ENCODE measurements at regions not wholly inside any gene's neighbourhood (a gene's known extent, or its start where the extent isn't known, plus 50 kb on each side); places are given as distances from the start of the nearest gene placed in this dataset.

DNA sequence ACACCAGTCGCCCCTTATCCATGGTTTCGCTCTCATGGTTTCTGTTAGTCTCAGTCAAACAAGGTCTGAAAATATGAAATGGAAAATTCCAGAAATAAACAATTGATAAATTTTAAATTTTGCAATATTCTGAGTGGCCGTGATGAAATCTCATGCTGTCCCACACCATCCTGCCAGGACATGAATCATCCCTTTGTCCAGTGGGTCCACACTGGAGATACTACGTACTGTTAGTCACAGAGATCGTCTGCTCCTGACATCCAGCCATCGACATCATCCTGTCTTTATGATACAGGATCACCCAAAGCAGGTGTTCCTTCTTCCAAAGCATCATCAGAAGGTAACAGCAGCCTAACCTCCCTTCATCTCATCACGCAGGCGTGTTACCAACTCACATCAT, 76.5 kb upstream of the MSX1 start:
- no peaks in the 10 kb centered on the region for H3K9me2 ChIP-seq (ENCODE audit: insufficient read depth)
- 13 to 16% methylated on average over 8 of the region's 8 CpGs for WGBS, 2 experiments (ENCODE audit: low coverage in 1 of 2, low lambda C conversion rate in 2 of 2, missing lambda C conversion rate in 2 of 2)
- peak; percentile 94 for DNase-seq

DNA sequence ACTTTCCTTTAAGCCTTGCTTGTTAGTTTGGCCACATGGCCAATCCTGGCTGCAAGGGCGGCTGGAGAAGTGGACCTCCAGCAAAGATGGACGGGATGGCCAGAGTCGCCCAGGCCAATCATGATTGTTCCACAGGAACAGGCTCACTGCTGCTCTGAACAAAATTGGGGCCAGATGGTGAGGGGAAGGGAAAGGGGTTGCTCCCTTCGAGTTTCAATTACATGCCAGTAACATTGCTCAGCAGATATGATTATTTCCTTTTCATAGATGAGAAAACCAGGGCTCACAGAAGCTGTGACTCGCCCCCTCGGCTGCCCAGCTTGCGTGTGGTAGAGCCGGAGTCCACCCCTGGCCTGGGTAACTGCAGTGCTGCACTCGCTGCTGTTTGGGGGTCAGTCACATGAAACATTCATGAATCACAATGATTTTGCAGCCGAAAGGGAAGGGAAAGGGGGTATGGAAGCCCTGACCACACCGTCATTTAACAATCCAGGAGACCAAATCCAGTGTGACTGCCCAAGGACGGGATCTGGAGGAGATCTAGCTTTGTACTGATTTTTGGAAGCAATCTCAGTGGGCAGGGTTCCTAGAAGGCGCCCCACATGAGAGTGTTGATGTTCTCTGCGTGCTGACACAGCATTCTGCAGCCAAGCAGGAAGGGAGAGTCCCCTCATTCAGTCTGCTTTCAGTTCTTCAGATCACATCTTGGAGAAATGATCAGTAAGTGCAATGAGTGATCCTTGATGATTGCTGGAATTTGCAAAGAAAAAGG, 77.3 kb upstream of the MSX1 start:
- Histone ChIP-seq H3K4me1 (ENCODE audit: insufficient read depth) (peaks cover 33% of the 10 kb centered on the region), H3K36me3 (ENCODE audit: low read depth) (no peaks in the 10 kb centered on the region), H3K27me3 (replicated peaks; ENCODE audit: insufficient read depth) (no peaks in the 10 kb centered on the region), H3F3A (ENCODE audit: insufficient read depth) (peaks cover 36% of the 10 kb centered on the region), H3K27ac (peak overlapping the region; percentile 70), H3K4me3 (peak overlapping the region; percentile 58), H3K4me2 (ENCODE audit: unreplicated experiment) (peak overlapping the region; percentile 93), H2AFZ (peak overlapping the region; percentile 33), H3K9me3 (ENCODE audit: low read depth) (no peaks in the 10 kb centered on the region), H4K20me1 (ENCODE audit: insufficient read depth) (no peaks in the 10 kb centered on the region), H3K79me2 (ENCODE audit: insufficient read depth) (no peaks in the 10 kb centered on the region), H3K9ac (peak overlapping the region; percentile 67), H3K9me2 (ENCODE audit: insufficient read depth) (no peaks in the 10 kb centered on the region)
- DNase-seq = peak; percentile 80
- WGBS, 2 experiments (ENCODE audit: low coverage in 1 of 2, low lambda C conversion rate in 2 of 2, missing lambda C conversion rate in 2 of 2) = 1 to 2% methylated on average over 14 of the region's 14 CpGs
- TF ChIP-seq EZH2phosphoT487 (IDR thresholded peaks at IDR 0.05; ENCODE audit: insufficient read depth, low read depth) (no peak), EZH2 (IDR thresholded peaks at IDR 0.05; ENCODE audit: insufficient read depth, poor library complexity, severe bottlenecking) (no peak)
- in situ Hi-C loops (cut with MboI) = no loop called here

More for the DNA sequence above, 76.5 kb upstream of the MSX1 start:
- Histone ChIP-seq H3K4me3 (peak overlapping the region; percentile 58), H3K79me2 (ENCODE audit: insufficient read depth) (no peaks in the 10 kb centered on the region), H3K4me1 (ENCODE audit: insufficient read depth) (peaks cover 33% of the 10 kb centered on the region), H3K27ac (peak overlapping the region; percentile 70), H2AFZ (0 out of 2 replicates have a peak overlapping the region, but pooled peaks have one; percentile 33), H3K9me3 (ENCODE audit: low read depth) (no peaks in the 10 kb centered on the region), H3K9ac (peak overlapping the region; percentile 67), H3K36me3 (ENCODE audit: low read depth) (no peaks in the 10 kb centered on the region), H3K4me2 (ENCODE audit: unreplicated experiment) (peak overlapping the region; percentile 93), H4K20me1 (ENCODE audit: insufficient read depth) (no peaks in the 10 kb centered on the region), H3F3A (ENCODE audit: insufficient read depth) (peaks cover 36% of the 10 kb centered on the region), H3K27me3 (replicated peaks; ENCODE audit: insufficient read depth) (no peaks in the 10 kb centered on the region)
- in situ Hi-C loops (cut with MboI) = no loop called here
- TF ChIP-seq EZH2 (IDR thresholded peaks at IDR 0.05; ENCODE audit: insufficient read depth, poor library complexity, severe bottlenecking) (no peak), EZH2phosphoT487 (IDR thresholded peaks at IDR 0.05; ENCODE audit: insufficient read depth, low read depth) (no peak)

DNA sequence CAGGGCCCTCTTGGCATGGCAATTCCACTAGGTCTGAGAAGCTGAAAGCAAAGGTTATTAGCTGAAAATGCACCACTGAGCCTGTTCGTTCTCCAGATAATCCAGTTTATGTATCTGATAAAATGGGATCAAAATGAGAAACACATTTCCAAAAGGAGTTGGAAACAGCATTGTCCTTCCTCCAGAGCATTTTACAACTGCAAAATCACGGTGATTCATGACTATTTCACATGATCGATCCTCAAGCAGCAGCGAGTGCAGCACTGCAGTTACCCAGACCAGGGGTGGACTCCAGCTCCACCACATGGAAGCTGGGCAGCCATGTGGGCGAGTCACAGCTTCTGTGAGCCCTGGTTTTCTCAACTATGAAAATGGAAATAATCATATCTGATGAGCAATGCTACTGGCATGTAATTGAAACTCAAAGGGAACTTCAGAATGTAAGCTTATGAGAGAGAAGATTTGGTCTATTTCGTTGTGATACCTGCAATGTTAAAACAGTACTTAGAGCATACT, 78.7 kb upstream of the MSX1 start:
- Histone ChIP-seq H2AFZ (peak overlapping the region; percentile 58), H3K79me2 (ENCODE audit: insufficient read depth) (no peaks in the 10 kb centered on the region), H4K20me1 (ENCODE audit: insufficient read depth) (no peaks in the 10 kb centered on the region), H3K9me2 (ENCODE audit: insufficient read depth) (no peaks in the 10 kb centered on the region), H3F3A (ENCODE audit: insufficient read depth) (peaks cover 36% of the 10 kb centered on the region), H3K27ac (peak overlapping the region; percentile 70), H3K9me3 (ENCODE audit: low read depth) (no peaks in the 10 kb centered on the region), H3K9ac (peak overlapping the region; percentile 40), H3K4me1 (ENCODE audit: insufficient read depth) (peaks cover 33% of the 10 kb centered on the region), H3K4me2 (ENCODE audit: unreplicated experiment) (peak overlapping the region; percentile 93), H3K36me3 (ENCODE audit: low read depth) (no peaks in the 10 kb centered on the region), H3K27me3 (replicated peaks; ENCODE audit: insufficient read depth) (no peaks in the 10 kb centered on the region), H3K4me3 (no peak overlapping the region)
- WGBS, 2 experiments (ENCODE audit: low coverage in 1 of 2, low lambda C conversion rate in 2 of 2, missing lambda C conversion rate in 2 of 2) = 4 to 8% methylated on average over 6 of the region's 6 CpGs
- TF ChIP-seq EZH2 (IDR thresholded peaks at IDR 0.05; ENCODE audit: insufficient read depth, poor library complexity, severe bottlenecking) (no peak), EZH2phosphoT487 (IDR thresholded peaks at IDR 0.05; ENCODE audit: insufficient read depth, low read depth) (no peak)
- in situ Hi-C loops (cut with MboI) = no loop called here
- peak; percentile 87 for DNase-seq

DNA sequence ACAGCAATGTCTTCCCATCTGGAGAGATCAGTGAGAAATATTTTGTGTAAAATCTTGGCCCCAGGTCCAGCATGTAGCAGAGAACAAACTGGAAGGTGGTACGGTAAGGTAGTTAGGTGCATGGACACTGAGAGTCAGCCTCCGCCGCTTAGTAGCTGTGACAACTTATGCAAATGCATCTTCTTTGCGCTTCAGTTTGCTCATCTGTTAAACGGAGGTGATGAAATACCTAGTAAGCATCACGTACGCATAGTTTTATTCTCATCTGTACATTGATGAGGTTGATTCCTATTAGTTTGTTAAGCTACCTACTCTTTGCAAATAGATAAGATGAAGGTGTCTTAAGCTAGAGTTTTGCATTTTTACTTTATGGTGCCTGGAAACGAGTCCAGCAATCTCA, 80.0 kb upstream of the MSX1 start:
- H3K9me2 ChIP-seq (ENCODE audit: insufficient read depth) = no peaks in the 10 kb centered on the region
- 90 to 91% methylated on average over 8 of the region's 8 CpGs for WGBS, 2 experiments (ENCODE audit: low coverage in 1 of 2, low lambda C conversion rate in 2 of 2, missing lambda C conversion rate in 2 of 2)
- H3K27me3 ChIP-seq (replicated peaks; ENCODE audit: insufficient read depth) = no peaks in the 10 kb centered on the region
- H3K4me1 ChIP-seq (ENCODE audit: insufficient read depth) = peaks cover 33% of the 10 kb centered on the region
- no peak overlapping the region for H2AFZ ChIP-seq
- no peaks in the 10 kb centered on the region for H3K36me3 ChIP-seq (ENCODE audit: low read depth)
- in situ Hi-C loops (cut with MboI) = no loop called here
- H3K79me2 ChIP-seq (ENCODE audit: insufficient read depth) = no peaks in the 10 kb centered on the region
- no peak overlapping the region for H3K27ac ChIP-seq
- H4K20me1 ChIP-seq (ENCODE audit: insufficient read depth) = no peaks in the 10 kb centered on the region
- no peaks in the 10 kb centered on the region for H3K9me3 ChIP-seq (ENCODE audit: low read depth)
- peaks cover 36% of the 10 kb centered on the region for H3F3A ChIP-seq (ENCODE audit: insufficient read depth)
- TF ChIP-seq EZH2phosphoT487 (IDR thresholded peaks at IDR 0.05; ENCODE audit: insufficient read depth, low read depth) = no peak
- TF ChIP-seq EZH2 (IDR thresholded peaks at IDR 0.05; ENCODE audit: insufficient read depth, poor library complexity, severe bottlenecking) = no peak
- DNase-seq = no peak
- no peak overlapping the region for H3K4me2 ChIP-seq (ENCODE audit: unreplicated experiment)
- no peak overlapping the region for H3K4me3 ChIP-seq
- H3K9ac ChIP-seq = no peak overlapping the region

All from GM23248 (cell line).